GM18907 (cell line): ENCODE measurements at regions not wholly inside any gene's neighbourhood (a gene's known extent, or its start where the extent isn't known, plus 50 kb on each side); places are given as distances from the start of the nearest gene placed in this dataset.

Experiments
- ATAC-seq: cut with Tn5 transposase; IDR thresholded peaks from one replicate; pipeline ENCODE4 v1.9.1; 2021; ENCODE audit warnings: mild to moderate bottlenecking, moderate library complexity; ENCODE audit not compliant: unreplicated experiment

GRCh38 chr12:98048326-98048725 lies 467.1 kb upstream of the TMPO start:
- ATAC-seq: no peak

DNA sequence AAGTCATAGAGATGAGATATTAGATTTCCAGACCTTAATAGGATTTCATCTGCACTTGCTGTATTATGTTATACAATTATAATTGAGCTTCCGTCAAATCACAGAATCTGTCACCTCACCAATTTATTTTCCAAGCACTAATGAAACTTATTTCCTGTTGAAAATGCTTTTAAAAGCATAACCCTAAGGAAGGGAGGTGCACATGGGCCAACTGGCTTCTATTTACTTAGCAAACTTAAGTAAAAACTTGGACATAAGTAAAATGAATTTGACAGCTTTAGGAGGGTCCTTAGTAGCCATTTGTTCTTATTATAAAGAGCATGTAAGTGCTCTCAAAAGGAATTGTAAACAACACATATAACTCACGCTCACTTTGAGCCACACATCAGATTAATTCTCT lies 462.2 kb upstream of the TMPO start:
- no peak for ATAC-seq

GRCh38 chr12:98057701-98058100 lies 457.7 kb upstream of the TMPO start:
- no peak for ATAC-seq

GRCh38 chr12:98058213-98058612 lies 457.2 kb upstream of the TMPO start:
- no peak for ATAC-seq

GRCh38 chr12:98058838-98059237 lies 456.6 kb upstream of the TMPO start:
- ATAC-seq: no peak

GRCh38 chr12:98059659-98060343 lies 455.6 kb upstream of the TMPO start:
- no peak for ATAC-seq

DNA sequence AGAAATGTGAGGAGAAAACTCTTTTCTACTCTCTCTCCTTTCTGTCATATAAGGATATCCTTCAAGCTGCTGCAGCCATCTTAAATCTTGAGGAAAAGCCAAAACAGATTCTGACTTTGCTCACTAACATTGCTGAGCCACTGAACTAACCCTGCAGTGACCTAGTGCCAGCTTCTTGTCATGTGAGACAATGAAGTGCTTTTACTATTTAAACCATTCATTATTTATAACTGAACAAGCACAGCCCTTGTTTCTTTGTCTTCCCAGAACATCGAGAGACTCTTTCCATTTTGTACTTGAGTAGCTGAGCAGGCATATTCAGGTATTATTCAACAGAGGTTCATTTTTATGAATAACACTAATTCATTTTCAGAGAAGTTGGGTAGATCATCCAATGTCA lies 455.0 kb upstream of the TMPO start:
- ATAC-seq: no peak

DNA sequence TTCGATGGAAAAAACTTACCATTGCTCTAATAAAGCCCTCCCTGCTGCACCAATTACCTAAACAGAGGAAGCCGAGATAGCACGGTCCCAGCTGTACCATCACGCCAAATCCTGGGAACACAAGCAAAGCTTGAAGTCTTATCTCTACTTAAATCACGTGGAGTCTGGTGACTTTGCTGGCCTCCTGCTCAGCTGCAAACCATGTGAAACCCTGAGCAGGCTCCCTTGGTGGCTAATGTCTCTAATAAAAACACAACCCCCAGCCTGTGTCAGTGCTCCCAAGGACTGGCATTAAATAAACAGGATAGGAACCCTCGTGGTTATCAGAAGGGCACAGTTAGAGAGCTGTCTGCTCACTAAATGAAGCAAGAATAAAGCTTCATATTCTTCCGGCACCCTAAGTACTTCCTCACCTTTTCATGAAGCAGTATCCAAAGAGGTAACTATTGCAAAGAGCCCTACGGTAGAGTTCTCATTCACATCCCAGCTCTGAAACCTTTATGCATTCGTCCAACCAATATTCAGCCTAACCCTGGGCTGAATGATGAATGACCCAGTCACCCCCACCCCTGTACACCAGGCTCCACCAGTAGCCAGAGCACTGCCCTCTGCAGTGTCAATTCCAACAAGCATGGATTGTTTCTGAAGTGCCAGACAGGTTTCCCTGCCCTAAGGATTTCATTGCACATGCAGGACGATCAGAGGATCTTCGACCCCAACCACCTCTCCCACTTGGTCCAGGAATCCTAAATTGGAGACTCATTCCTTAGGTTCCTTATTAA lies 452.7 kb upstream of the TMPO start:
- no peak for ATAC-seq

DNA sequence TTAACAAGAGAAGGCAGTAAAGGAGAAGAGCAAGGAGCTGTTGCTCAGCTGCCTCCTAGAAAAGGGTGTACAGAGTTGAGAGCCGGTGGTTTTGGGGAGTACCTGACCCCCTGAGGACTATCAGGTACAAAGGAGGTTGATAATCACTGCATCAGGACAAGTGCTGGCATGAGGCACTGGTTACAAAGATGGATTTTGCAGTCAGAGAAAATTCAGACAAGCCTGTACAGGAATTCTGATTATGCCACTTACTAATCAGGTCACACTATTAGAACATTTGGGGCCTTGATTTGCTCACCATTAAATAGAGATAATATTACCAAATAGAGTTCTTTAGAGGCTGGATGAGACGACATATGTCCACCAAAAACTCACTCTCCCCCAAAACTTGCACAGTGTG lies 450.9 kb upstream of the TMPO start:
- ATAC-seq: no peak

GRCh38 chr12:98067795-98068194 lies 447.6 kb upstream of the TMPO start:
- ATAC-seq: no peak

DNA sequence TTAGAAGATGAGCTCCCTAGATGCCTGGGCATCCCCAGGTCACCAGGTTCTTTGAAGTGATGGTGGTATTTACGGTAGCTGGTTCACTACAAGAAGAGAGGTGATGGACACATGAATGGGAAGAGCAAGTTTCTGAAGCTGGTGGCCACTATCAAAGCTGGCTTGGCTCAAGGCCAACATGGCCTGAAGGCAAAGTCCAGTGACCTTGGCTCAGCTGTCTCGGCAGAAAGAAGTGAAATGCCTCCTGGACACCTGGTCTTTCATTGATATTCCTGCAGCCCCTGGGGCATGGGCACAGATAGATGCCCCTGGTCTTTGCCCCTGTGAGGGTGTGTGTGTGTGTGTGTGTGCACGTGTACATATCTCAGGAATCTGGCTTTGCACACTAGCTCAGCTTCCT lies 441.8 kb upstream of the TMPO start:
- no peak for ATAC-seq

GRCh38 chr12:98074286-98074685 lies 441.1 kb upstream of the TMPO start:
- ATAC-seq: no peak

- ATAC-seq: no peak
Measured at GRCh38 chr12:98084391-98084790, 431.0 kb upstream of the TMPO start.

DNA sequence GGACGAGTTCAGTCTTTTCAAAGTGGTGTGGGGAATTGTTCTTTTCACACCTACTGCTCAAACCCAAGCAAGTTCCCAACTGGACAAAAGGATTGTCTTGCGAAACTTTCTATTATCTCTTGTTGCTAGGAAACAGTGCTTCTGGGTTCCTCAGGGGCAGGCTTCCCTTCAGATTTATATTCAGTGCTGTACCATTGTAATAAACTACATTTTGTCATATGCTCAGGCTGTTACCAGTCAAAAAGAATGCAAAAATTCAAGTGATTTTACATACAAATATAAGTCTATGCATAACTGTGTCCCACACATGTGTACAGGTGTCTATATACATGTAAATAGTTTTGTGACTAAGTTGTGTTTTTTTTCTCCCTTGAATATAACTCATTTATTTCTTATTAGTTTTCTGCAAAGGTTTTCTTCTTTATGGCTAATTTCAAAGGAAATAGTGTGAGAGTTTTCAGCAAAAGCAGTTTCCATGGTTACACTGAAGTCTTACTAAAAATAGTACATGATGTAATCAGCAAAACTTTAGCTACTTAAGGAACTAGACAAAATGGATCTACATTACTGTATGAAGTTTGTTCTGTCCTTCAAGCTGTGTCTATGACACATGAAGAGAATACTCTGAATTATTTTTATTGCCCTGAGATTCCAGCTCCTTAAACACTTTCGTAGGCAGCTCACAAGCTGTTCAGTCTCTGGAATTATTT lies 430.2 kb upstream of the TMPO start:
- ATAC-seq: no peak

DNA sequence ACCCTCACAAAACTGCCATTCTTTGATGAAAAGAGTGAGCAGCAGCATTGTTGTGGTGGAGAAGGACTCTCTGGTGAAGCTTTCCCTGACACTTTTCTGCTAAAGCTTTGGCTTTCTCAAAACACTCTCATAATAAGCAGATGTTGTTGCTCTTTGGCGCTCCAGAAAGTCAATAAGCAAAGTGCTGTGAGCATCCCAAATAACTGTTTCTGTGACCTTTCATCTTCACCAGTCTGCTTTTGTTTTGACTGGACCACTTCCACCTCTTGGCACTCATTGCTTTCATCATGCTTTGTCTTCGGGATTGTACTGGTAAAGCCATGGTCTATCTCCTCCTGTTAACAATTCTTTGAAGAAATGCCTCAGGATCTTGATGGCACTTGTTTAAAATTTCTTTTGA lies 424.7 kb upstream of the TMPO start:
- ATAC-seq: no peak

- ATAC-seq: no peak
Measured at GRCh38 chr12:98096436-98096835, 419.0 kb upstream of the TMPO start.

DNA sequence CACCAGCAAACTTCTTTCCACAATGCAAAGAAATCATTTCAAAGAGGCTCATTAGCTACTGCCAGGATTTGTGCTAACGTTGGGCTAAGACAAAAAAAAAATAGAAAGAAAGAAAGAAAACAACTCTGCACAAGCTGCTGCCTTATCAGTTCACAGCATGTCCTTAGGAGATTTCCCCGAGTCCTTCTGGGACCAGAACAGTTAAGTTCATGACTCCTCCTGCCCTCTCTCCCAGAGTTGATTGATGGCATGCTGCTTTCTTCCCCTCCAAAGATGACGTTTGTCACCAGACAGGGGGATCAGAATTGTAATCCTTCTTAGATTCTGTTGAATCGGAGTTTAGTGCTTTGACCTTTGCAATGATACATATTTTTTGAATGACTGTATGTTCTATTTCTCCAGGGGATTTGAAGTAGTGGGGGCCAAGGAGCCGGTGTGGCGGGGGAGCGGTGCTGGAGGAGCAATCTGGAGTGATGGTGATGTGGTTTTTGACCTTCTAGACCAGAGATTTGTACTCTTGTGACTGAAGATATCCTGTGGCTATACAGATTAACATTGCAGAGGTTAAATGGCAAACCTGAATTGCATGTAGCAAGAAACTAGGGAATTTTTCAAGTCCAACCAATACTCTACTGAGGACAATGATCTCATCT lies 409.2 kb upstream of the TMPO start:
- no peak for ATAC-seq

GRCh38 chr12:98109266-98109665 lies 406.1 kb upstream of the TMPO start:
- ATAC-seq: no peak

DNA sequence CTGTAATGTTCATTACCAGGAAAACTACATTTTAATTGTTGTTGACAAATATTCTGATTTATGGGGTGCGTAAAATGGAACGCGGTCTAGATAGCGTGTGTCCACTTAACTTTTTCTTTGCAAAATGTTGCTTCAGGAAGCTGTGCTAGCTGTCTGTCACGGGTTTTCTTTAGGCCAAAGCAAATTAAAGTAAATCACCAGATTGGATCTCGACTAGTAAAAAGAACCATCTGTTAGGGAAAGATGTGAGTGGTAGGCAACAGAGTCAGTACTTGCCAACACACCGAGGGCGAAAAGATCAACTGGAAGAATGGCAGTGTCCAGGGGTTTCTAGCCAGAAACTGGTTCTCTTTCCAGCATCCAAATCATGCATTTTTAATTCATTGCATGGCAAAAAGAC lies 404.9 kb upstream of the TMPO start:
- no peak for ATAC-seq

DNA sequence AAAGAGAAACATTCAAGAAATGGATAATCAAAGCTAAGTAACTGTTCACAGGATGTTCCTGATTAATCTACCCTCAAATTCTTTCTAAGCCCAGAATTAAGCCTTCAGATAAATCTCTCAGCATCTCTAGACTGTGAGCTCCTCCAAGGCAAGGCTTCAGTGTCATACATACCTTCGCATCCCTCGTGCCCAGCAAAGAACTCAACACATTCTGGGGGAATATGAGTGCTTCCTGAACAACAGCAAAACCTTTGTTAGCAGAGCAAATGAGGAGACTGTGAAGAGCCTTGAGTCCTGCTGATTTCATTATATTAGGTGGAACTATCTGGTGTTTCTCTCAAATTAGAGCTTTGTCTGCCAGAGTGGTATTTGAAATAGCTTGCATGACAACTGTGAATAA lies 401.8 kb upstream of the TMPO start:
- ATAC-seq: no peak

DNA sequence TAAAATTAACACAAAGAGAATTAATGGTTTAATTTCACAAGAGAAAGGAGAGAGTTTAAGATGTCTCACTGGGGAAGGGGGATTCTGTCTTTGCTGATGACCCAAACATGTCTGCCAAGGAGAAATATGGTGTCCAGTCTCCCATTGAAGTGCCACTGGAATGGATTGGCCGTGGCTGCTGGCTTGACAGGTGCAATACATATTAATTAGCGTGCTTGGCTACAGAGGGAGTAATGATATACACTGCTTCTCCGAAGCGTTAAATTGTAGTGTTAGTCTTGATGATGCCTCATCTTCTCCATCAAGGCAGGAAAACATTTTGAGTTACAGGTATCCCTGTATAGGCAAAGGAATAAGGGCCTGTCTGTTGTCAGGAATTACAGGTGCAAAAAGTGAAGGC lies 393.4 kb upstream of the TMPO start:
- no peak for ATAC-seq
